HEK293 (cell line): ENCODE measurements at regions not wholly inside any gene's neighbourhood (a gene's known extent, or its start where the extent isn't known, plus 50 kb on each side); places are given as distances from the start of the nearest gene placed in this dataset.

Experiments
- ZNF664 ChIP-seq: fragments of 450-650 bp; formaldehyde crosslinking; IDR thresholded peaks from 2 replicates; pipeline ENCODE4 v1.5.1; 2016; ENCODE audit warnings: missing biosample characterization, missing genetic modification characterization
- TF ChIP-seq, protein P1 (sequence below): fragments of 450-650 bp; formaldehyde crosslinking; IDR thresholded peaks from 2 replicates; pipeline ENCODE4 v1.5.1; 2016; ENCODE audit warnings: missing biosample characterization, missing genetic modification characterization
- TF ChIP-seq, protein P2 (sequence below): fragments of 450-650 bp; formaldehyde crosslinking; IDR thresholded peaks from 2 replicates; pipeline ENCODE4 v1.5.1; 2016; ENCODE audit warnings: missing biosample characterization, missing genetic modification characterization

DNA sequence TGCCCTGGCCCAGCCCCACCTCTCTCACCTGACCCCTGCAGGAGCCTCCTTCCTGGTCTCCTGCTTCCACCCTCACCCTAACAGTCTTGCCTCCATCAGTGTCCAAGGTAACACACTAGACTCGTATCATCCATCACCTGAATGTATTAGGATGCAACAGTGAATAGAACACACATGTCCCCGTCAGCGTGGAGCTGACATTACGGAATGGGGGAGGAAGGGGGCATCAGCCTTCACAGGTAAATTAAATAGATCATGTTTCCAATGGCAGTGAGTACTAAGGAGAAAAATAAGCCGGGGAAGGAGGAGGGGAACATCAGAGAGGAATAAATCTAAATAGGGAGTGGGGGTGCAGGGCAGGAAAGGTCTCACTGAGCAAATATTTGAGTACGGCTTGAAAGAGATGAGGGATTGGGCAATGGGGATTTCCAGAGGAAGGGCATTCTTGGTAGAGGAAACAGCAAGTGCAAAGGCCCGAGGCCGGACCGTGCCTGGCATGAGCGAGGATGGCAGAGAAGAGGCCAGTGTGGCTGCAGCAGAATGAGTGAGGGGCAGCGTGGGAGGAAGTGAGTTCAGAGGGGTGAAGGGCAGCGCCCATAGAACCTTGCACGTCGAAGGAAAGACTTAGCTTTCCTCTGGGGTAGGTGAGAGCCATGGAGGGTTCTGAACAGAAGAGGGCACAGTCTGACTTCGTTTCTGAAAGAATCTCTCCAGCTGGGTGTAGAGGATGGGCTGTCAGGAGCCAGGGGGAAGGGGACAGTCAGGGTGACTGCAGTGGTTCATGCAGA, 110.1 kb upstream of the PTPN1 start:
- TF ChIP-seq, protein P1, sequence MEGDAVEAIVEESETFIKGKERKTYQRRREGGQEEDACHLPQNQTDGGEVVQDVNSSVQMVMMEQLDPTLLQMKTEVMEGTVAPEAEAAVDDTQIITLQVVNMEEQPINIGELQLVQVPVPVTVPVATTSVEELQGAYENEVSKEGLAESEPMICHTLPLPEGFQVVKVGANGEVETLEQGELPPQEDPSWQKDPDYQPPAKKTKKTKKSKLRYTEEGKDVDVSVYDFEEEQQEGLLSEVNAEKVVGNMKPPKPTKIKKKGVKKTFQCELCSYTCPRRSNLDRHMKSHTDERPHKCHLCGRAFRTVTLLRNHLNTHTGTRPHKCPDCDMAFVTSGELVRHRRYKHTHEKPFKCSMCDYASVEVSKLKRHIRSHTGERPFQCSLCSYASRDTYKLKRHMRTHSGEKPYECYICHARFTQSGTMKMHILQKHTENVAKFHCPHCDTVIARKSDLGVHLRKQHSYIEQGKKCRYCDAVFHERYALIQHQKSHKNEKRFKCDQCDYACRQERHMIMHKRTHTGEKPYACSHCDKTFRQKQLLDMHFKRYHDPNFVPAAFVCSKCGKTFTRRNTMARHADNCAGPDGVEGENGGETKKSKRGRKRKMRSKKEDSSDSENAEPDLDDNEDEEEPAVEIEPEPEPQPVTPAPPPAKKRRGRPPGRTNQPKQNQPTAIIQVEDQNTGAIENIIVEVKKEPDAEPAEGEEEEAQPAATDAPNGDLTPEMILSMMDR (tag by site-specific recombination) = no peak
- TF ChIP-seq, protein P2, sequence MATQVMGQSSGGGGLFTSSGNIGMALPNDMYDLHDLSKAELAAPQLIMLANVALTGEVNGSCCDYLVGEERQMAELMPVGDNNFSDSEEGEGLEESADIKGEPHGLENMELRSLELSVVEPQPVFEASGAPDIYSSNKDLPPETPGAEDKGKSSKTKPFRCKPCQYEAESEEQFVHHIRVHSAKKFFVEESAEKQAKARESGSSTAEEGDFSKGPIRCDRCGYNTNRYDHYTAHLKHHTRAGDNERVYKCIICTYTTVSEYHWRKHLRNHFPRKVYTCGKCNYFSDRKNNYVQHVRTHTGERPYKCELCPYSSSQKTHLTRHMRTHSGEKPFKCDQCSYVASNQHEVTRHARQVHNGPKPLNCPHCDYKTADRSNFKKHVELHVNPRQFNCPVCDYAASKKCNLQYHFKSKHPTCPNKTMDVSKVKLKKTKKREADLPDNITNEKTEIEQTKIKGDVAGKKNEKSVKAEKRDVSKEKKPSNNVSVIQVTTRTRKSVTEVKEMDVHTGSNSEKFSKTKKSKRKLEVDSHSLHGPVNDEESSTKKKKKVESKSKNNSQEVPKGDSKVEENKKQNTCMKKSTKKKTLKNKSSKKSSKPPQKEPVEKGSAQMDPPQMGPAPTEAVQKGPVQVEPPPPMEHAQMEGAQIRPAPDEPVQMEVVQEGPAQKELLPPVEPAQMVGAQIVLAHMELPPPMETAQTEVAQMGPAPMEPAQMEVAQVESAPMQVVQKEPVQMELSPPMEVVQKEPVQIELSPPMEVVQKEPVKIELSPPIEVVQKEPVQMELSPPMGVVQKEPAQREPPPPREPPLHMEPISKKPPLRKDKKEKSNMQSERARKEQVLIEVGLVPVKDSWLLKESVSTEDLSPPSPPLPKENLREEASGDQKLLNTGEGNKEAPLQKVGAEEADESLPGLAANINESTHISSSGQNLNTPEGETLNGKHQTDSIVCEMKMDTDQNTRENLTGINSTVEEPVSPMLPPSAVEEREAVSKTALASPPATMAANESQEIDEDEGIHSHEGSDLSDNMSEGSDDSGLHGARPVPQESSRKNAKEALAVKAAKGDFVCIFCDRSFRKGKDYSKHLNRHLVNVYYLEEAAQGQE = no peak
- no peak for TF ChIP-seq ZNF664 (tag by site-specific recombination)
